Fibroblast of mammary gland (primary cell): ENCODE measurements at regions not wholly inside any gene's neighbourhood (a gene's known extent, or its start where the extent isn't known, plus 50 kb on each side); places are given as distances from the start of the nearest gene placed in this dataset.
"Not testable (repeated sequence)": the region's sequence is repeated elsewhere in the genome, so short reads cannot be mapped to it uniquely, and the experiment has no call there.

Source experiments
- DNase-seq: peaks from one replicate; pipeline ENCODE4 v3.0.0-alpha.2; 2010; ENCODE audit warnings: low read depth
- H3K4me3 ChIP-seq: 2 replicates; pipeline ENCODE4 v1.5.1; 2011; ENCODE audit warnings: low read depth, mild to moderate bottlenecking, low read length, moderate library complexity; ENCODE audit not compliant: control insufficient read depth
- TF ChIP-seq, protein P1 (sequence below): conservative IDR thresholded peaks from 2 replicates; pipeline ENCODE4 v1.5.1; 2011; ENCODE audit warnings: low read depth, low read length, inconsistent platforms; ENCODE audit not compliant: control insufficient read depth, insufficient read depth

DNA sequence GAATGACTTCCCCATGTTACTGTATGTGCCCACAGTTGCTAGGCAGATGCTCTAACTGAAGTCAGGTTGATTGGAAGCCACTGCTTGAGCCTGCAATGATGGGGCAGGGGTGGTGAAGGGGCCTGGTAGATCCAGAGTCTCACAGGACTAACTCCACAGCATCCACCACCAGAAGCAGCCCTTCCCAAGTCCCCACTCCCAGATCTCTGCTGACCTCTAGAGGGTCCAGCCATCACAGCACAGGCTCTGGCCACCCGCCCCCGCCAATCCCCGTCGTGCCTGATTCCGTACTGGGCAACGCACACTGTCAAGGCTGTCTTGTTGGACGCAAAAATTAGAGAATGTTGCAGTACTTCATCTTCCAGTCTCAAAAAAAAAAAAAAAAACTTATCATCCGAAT is 136.8 kb upstream of the PDE1C start:
- DNase-seq: peak; percentile 14
- H3K4me3 ChIP-seq: no peak overlapping the region
- TF ChIP-seq, protein P1, sequence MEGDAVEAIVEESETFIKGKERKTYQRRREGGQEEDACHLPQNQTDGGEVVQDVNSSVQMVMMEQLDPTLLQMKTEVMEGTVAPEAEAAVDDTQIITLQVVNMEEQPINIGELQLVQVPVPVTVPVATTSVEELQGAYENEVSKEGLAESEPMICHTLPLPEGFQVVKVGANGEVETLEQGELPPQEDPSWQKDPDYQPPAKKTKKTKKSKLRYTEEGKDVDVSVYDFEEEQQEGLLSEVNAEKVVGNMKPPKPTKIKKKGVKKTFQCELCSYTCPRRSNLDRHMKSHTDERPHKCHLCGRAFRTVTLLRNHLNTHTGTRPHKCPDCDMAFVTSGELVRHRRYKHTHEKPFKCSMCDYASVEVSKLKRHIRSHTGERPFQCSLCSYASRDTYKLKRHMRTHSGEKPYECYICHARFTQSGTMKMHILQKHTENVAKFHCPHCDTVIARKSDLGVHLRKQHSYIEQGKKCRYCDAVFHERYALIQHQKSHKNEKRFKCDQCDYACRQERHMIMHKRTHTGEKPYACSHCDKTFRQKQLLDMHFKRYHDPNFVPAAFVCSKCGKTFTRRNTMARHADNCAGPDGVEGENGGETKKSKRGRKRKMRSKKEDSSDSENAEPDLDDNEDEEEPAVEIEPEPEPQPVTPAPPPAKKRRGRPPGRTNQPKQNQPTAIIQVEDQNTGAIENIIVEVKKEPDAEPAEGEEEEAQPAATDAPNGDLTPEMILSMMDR: peak; percentile 31

DNA sequence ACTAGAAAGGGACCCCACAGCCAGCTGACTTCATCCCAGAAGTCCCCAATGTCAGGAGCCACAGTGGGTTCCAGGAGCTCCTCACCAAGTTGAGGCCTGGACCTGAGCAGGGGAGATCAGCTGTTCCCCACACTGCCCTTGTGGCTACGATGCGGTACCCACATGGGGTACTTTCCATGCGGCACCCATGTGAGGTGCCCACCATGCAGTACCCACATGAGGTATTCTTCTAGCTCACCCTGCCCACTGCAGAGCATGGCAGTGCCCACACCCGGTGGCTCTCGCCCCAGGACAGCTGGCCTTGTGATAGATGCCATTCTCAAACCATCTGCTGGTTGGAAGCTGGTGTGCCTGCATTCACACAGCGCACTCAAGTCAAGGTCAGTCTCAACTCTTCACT is 136.3 kb upstream of the PDE1C start:
- TF ChIP-seq, protein P1: no peak
- H3K4me3 ChIP-seq: no peak overlapping the region
- DNase-seq: no peak

DNA sequence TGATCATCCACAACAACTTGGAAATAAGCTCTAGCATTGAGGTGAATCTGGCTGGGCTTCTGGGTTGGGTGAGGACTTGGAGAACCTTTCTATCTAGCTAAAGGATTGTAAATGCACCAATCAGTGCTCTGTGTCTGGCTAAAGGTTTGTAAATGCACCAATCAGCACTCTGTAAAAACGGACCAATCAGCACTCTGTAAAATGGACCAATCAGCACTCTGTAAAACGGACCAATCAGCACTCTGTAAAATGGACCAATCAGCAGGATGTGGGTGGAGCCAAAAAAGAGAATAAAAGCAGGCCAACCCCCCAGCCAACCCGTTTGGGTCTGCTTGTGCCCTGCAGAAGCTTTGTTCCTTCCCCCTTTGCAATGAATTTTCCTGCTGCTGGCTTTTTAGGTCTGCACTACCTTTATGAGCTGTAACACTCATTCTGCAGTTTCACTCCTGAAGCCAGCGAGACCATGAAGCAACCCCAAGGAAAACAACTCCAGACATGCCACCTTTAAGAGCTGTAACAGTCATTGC is 135.2 kb upstream of the PDE1C start:
- not testable (repeated sequence) for H3K4me3 ChIP-seq, DNase-seq

DNA sequence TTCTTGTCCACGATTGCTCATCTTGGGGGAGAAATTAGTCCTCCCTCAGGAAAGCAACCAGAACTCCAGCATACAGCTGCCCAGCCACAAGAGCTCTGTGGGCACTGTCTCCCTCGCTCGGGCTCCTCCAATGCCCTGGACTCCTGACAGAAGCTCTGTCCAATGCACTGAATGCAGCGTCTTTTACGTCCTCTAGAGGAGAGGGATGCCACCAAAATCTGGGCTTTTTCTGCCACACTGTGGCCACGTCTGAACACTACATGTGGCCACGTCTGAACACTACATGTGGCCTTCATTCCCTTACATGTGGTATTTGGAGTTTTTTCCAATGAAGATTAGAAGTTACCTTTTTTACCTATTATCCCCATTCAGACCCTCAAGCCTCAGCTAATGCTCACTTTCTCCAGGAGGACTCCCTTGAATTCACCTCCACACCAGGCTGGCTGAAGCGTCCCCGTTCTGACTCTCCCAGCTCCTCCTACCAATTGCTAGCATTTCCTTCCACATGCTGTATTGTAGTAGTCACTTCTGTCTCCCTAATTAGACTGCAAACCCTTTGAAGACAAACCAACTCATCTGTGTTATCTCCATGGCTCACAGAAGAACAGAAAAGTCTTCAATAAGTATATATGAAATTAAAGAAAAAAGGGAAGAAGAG is 134.3 kb upstream of the PDE1C start:
- peak; percentile 75 for DNase-seq
- no peak overlapping the region for H3K4me3 ChIP-seq
- TF ChIP-seq, protein P1: peak; percentile 74

DNA sequence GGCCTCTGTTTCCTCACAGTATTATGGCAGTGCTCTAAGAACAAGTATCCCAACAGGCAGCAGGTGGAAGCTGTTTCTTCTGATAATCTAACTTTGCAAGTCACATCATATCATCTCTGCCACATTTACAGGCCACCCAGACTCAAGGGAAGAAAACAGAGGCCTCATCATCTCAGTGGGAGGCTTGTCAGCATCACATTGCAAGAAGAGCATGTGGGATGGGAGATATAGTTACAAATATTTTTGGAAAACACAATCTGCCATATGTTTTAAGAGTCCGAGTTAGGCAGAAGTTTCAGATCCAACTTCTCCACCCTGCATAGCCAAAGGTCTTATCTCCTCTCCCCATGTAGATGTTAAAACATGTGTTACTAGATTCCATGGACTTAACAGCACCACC is 130.4 kb upstream of the PDE1C start:
- TF ChIP-seq, protein P1: no peak
- no peak overlapping the region for H3K4me3 ChIP-seq
- DNase-seq: no peak

DNA sequence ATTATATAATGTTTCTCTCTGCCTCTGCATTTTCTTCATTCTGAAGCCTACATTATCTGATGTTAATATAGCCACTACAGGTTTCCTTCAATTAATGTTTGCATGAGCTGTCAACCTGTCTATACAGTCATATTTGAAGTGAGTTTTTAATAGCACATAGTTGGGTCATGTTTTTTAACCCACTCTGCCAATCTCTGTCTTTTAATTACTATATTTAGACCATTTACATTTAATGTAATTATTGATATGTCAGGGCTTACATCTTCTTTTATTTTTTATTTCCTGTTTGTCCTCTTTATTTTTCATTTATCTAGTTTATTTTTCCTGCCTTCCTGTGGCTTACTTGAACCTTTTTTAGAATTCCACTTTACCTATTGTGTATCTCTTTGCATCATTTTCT is 124.3 kb upstream of the PDE1C start:
- TF ChIP-seq, protein P1: no peak

DNA sequence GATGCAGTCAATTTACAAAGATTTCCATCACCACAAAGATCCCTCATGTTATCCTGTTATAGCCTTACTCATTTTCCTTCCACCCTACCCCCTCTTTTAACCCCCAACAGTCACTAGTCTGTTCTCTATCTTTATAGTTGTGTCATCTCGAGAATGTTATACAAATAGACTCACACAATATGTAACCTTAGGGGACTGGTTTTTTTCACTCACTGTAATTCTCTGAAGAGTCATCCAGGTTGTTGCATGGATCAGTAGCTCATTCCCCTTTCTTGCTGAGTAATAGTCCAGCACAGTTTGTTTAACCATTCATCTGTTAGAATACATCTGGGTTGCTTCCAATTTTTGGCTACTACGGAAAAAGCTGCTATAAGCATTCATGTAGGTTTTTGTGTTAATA is 121.1 kb upstream of the PDE1C start:
- H3K4me3 ChIP-seq: no peak overlapping the region
- peak; percentile 28 for DNase-seq
- TF ChIP-seq, protein P1: no peak

More for the DNA sequence above, 124.3 kb upstream of the PDE1C start:
- no peak for DNase-seq
- no peak overlapping the region for H3K4me3 ChIP-seq
